Stimulated activated CD8-positive, alpha-beta memory T cell treated with anti-CD3 and anti-CD28 coated beads, Interleukin-7, amount 100 ng/mL, for 1 hour (primary cell): ENCODE measurements at regions not wholly inside any gene's neighbourhood (a gene's known extent, or its start where the extent isn't known, plus 50 kb on each side); places are given as distances from the start of the nearest gene placed in this dataset.

ENCODE experiments used
- DNase-seq, 2 donors: peaks; one replicate each; pipeline ENCODE4 v3.0.0-alpha.2; 2020; ENCODE audit warnings: low read depth in 2 of 2

DNA sequence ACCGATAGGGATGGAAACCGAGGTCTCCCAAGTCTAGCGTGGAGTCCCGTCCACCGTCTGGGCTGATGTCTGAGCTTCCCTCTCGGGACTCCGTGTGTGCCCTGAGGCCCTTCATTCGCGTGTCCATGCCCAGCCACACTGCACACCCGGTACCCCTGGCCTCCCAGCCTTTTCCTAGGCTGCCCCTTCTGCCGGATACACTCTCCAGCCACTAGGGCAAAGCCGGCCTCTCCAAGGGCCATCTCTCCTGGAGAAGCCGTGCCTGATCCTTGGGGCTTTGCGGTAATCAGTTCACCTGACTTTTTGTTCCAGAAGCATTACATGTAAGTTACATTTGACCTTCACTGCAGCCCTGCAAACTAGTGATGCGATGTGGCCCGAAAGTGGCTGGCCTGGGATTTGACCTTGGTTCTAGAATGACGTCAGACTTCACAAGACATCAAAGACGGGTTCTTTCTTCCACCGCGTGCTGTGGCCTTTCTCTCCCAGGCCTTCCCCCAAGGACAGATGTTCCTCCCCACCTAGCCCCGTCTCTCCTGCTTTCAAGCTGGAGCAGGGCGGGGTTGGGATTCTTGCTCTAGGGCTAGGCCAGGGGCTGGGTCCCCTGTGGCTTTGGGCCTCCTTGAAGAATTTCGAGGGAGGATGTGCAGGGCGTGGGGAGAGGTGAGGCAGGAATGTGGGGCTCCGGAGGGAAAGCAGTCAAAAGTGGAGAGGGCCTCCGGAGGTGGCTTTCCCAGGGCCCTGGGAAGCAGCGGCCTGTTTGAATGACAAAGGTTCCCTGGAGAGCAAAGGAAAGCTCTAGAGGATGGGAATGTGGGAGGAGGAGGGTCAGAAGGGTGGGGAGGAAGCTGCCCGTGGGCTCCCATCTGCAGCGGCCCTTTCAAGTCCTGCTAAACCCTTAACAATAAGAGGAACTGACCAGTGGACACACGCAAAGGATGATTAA lies 49.7 kb upstream of the SLC2A1 start:
- no peak for DNase-seq
